GM21367 (cell line): ENCODE measurements at regions not wholly inside any gene's neighbourhood (a gene's known extent, or its start where the extent isn't known, plus 50 kb on each side); places are given as distances from the start of the nearest gene placed in this dataset.

ENCODE experiments used
- ATAC-seq: cut with Tn5 transposase; IDR thresholded peaks from one replicate; pipeline ENCODE4 v1.9.1; 2021; ENCODE audit not compliant: unreplicated experiment

DNA sequence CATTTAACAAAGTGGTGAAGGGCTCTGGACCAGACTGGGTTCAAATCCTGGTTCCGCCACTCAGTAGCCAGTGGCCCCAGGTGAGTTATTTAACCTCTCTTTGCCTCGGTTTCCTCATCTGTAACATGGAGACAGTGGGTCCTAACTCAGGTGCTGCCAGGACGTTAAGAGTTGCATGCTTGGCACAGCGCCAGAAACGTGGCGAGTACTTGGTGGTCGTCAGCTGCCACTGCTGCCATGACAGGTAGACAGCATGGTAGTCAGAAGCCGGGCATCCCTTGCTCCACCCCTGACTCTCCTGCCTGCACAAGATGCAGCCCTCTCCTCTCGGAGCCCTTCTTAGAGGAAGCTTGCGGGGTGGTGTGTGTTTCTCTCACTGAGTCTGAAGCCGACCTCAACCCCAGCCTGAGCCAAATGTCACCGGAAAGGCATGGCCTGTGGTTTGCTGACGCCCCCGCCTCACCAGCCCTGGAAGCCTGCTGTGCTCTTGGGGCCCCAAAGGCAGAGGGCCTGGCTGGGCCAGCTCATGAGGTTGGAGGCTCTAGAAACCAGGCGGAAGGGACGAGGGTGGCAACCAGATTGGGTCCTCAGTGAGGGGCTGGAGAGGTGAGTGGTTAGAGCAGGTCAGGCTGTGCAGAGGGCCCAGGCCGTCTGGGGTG lies 160.8 kb upstream of the TLE3 start:
- ATAC-seq, result no peak

DNA sequence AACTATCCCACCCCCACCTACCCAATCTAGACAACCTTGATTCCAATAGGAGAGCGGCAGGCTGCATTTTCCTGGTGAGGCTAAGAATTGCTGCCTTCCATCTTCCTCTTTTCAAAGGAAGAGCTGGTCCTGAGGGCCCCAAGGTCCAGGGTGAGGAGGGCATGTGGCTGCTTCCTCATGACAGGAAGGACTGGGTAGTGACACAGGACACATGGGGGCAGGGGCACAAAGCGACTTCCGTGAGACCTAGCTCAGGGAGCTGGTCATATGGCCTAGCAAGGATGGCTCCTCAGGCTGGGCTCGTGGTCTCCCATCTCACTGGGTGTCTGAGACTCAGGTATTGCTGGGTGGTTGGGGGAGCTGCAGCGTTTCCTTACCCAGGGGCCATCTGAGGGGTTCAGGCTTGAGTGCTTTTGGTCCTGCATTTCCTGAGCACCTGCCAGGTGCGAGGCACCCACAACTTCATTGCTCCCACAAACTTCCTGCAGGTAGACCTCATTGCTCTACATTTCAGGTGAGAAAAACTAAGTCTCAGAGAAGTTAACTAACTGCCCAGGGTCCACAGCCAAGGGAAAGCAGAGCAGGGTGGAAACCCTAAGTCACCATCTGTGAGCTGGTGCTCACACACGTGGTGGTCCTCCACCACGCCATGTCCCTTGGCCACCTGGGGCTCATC lies 160.0 kb upstream of the TLE3 start:
- no peak for ATAC-seq

DNA sequence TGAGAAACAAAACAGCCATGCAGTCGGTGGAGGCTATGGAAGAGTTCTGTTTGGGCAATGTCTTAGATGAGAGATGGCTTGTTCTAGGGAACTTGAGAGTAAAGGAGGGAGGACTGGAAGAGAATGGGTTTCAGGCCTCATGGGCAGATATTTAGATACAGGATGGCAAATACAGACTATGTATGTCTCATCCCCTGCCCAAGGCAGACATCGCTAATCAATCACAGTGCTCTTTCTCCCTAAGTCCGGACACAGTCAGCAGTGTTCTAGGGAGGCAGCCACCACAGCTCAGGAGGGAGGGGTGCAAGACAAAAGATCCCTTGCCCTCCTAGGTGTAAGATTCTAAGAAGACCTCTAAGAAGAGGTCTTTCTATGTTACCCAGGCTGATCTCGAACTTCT lies 159.3 kb upstream of the TLE3 start:
- ATAC-seq, result no peak

DNA sequence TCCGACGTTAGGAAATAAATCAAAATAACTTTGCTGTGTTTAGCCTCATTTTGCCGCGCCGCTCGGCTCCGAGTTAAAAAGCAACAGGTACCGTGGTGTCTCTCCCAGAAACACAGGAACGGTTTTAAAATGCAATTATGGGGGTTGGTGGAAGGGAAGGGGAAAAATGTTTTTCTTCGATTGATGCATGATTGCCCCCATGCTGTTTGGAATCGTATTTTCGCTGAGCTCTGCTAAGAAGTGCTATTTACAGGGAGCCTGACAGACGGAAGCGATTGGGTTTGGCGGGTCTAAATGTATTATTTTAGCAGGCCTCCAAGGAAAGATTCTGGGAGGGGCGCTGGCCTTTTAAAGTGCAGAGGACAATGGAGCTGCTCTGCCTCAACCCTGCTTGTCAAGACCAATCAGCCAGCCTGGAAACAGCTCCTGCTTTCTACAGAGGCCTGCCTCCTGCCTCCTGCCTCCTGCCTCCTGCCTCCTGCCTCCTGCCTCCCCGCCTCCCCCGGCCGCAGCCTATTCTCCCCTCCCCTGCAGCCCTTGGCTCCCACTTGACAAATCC lies 156.7 kb upstream of the TLE3 start:
- no peak for ATAC-seq

DNA sequence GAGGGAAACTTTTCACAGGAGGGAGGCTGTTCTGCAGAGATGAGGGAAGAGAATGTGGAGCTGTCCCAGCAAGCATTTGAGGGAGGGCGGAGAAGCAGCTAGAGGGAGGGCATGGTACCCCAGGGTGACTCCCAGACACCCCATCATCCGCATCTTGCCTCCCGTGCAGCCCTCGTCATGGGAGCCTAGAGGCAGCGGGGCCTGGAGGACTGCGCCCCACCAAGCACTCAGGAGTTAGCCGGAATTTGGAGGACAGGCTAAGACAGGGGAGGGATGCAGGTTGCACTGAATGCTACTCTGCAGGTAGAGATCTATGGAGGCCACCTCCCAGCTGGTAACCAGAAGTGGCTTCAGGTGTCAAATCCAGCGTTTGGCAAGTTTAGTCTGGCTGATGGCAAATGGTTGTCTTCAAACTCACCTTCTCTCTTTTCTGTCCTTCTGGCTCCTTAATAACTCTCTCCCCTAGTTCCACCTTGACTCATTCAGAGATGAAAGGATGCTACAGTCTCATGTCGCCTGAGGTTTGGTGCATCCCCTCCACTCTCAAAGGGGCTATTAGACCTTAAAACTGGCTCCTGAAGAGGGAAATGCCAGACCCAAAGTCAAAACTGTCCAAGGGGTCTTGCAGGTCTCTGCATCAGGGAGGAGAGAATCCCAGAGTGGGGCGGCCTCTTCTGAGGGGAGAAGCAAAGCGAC lies 155.9 kb upstream of the TLE3 start:
- ATAC-seq, result no peak

DNA sequence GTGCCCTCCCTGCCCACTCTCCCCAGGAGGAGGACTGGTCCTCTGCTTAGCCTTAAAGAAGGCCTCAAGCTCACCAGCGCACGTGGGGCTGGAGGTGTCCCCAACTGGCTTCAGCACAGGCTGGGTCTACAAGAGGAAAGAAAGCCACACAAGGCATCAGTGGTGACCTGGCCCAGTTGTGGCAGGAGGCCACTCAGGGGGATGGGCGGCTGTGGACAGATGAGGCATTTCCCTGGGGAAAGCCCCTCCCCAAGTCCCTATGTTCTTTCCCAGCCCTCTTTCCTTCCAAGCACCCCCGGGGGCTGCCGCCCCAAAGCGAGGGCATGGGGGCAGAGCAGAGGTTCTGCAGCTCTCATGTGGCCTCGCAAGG lies 155.2 kb upstream of the TLE3 start:
- ATAC-seq, result no peak

DNA sequence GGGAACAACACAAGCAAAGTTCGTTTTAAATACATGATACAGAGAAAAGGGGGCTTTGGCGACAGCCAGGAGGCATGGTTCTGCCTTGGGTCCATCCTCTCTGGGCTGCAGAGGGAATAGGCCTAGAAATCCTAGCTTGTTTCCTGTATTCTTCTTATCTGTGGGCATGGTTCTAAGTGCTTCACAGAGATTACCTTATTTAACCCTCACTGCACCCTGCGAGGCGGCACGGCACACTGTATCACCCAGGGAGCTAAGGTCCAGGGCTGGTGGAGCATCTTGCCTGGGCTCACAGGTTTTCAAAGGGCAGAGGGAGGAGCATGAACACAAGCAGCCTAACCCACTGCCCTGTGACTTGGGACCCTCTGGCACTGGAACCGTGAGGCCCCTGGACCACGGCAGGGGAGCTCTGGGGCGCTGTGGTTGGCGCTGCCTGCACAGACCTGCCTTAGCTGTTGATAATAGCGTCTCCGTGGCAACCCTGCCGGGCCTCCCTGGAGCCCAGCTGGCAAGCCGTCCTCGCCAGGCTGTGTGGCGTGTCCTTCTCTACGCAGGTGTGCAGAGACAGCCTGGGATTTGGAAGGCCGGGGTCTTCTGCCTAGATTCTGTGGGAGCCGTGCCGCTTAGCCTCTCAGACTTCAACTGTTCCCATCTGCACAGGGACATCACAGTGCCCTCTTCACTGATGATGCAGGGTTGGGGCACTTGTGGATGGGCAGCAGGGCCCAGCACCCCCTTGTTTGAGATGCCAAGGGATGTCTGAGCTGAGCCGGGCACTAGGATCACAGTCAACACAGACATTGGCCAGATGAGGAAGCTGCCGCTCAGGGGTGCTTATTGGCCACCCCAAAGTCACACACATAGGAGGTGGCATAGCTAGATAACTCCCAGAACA lies 154.6 kb upstream of the TLE3 start:
- no peak for ATAC-seq

DNA sequence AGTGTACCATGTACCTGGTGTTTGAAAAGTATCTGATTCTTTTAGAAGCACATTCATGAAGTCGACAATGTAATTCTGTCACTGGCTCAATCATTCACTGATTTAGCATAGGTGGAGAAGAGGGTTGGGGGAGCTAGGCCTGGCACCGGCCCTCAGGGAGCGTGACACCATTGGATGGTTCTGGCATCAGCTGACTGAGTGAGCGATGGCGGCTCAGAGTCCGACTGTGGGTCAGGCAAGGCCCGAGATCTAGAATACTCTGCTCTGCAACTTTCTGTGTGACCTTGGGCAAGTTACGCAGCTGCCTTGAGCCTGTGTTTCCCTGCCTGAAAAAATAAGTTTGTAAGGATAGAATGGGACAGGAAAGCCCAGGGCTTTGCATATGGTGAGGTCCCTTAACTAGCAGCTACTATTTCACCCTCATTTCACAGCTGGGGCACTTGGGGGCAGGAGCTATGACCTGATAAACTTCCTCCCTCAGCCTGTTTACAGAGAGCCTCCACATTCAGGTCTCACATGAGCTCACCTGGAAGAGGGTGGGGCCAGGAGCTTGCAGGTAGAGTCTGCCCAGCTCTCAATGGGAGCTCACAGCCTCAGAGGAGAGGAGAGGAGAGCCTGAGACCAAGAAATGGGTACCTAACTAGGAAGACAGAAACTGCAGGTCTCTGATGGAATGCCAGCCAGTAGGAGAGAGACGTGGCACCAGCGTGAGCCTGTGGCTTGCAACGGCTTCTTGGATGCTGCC lies 153.7 kb upstream of the TLE3 start:
- ATAC-seq, result no peak

DNA sequence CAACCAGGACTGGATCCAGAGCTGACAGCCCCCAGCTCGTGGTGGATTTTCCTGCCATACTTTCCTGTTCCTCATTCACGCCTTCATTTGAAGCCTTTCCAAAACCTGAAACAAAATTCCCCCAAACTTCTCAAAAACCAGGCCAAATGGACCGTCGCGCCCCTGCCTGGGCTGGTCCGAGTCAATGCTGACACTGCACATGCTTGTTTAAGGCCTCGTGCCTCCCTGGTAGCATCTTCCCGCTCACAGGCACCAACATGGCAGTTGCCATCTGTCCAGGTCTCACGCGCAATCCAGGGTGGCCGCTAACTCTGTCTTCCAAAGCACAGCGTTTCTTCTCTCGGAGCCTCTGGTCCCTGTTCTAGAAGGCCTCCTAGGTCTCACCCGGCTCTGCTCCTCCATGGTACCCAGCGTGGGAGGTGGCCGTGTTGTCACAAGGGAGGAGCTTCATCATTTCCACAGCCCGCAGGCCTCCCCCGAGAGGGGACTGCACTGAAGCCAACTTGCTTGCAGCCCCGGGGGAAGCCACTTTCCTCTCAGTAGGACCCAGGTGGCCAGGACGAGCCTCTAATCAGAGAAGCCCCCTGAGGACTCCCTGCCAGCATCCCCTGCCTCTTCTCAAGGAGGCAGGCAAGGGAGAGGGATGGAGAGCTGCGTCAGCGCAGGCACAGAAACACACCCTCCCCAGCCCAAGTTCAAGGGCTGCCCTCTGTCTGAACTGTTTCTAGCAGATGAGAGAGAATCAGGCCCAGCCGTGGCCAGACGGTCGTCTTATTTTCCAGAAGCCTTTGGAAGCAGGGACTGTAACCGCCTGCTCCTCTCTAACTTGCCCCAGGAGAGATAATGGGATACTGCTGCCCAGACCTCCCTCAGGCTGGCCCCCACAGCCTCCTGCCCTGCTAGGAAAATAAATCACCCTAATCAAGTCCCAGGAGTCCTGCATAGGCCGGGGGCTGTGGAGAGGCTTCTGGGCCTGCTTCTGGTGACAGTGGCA lies 152.8 kb upstream of the TLE3 start:
- no peak for ATAC-seq

DNA sequence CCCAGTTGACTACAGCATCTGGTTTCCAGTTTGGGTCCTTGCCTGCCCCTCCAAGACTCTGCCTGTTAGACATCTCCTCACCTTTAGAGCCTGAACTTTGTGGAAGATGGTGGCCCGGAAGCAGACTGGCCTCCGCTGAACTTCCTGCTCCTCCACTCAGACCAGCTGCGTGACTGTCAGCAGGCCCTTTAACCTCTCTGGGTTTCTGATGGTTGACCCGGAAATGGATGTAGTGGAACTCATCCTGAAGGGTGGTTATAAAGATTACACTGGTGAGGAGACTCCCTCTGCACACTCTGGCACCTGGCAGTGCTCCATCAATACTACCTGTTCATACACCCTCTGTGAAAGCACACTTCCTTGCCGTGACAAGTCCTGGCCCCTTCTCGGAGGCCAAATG lies 151.9 kb upstream of the TLE3 start:
- no peak for ATAC-seq

DNA sequence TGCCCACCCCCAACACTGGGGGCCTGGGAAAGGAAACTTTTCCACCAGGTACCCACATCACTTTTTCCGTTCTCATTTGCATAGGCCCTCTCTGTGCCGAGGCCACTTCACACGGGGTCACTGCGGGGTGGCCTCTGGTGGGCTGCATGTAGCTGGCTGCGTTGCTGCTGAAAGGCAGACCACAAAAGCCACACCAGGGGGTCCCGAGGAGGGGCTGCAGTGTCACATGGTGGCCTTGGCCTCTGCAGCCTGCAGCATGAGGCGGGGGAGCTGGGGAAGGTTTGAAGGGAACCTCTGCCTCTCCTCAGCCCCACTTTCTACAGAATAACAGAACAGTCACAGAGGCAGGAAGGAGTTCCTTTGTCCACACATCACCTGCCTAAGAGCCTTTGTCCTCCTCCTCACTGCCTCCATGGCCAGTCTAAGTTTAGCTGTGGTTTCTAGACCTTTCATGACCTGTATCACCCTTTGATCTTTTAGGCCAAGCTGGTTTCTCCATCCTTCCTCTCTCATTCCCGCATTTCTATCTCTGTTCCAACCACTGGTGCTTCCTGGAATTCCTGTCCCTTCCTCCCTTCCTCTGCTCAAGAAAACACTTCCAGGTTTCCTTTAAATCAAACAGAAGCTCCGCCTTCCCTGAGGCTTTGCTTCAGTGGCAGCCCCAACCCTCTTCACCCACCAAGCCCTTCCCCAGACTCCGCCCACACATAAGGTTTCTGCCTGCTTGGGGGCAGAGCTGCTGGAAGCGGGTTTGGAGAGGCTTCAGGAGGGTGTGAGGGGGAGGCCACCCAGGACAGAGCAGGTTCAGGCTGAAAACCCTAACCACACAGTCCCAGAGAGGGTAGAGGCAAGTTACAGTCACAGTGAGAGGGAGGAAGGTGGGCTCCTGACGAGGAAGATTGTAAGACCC lies 150.7 kb upstream of the TLE3 start:
- ATAC-seq, result no peak

DNA sequence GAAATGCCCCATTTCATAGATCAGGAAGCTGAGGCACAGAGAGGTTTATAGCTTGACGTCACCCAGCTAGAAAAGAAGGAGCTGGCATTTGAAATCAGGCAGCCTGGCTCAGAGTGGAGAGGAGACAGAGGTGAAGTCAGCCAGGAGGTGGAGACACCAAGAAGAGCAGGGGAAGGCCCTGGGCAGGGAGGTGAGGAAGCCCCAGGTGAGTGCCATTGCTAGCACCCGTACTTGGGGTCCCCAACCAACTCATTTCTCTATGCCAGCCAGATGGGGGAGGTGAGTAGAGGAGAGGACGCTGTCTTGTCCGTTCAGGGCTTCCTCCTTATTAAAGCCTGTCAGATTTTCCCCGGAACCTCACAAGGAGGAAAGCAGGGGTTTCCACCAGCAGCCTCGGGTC lies 149.6 kb upstream of the TLE3 start:
- ATAC-seq, result no peak

DNA sequence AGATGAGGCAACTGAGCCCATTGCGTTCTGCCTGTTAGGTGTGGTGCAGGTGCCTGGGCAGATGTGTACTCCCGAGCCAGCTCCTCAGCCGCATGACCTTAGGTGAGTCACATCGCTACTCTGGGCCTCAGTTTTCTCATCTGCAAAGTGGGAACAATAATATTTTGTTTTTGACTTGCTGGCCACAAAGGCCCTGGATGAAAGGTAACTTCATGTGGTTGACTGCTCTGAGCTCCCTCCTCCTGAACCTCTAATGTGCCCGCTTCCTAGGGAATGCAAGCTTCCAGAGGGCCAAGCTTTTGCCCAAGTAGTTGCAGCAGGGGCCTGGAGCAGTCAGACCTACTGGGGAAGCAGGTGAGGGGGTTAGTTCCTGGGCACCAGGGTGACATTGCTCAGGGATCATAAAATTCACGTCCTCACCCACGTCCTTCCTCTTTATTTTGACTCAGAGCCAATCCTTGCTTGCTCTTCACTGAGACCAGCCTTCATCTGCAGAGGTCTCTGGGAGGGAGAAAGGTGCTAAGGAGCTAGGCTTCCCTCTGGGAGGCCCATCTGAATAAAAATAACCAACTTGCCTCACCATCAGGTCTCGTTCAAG lies 149.0 kb upstream of the TLE3 start:
- ATAC-seq, result no peak

DNA sequence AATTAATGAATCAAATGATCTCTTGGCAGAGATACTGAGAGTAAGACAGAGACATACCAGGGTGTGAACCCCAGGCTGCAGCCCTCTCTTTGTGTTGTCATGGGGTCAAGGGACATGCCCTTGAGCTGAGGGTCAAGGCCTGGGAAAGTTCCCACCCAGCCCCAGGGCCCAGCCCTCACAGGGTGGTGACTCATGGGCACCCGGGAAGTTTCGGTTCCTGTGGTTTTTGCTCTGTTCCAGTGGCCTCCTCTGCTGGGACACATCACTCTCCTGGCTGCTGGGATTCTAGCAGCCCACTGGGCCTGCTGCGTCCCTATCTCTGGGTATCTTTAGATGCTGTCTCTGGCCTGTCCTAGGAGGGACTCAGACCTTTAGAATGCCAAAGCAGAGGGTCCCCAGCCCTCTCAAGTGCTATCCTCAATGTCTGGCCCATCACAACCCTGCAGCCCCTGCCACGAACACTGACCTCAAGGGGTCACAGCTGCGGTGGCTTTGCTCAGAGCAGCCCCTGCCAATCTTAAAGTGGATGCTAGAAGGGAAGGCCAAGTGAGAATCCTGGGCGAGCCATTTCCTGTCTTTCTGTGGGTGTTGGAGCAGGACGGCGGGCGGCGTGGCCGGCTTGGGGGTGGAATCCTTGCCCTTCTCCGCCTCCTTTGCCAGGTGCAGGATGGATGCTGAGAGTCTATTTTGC lies 148.4 kb upstream of the TLE3 start:
- no peak for ATAC-seq

DNA sequence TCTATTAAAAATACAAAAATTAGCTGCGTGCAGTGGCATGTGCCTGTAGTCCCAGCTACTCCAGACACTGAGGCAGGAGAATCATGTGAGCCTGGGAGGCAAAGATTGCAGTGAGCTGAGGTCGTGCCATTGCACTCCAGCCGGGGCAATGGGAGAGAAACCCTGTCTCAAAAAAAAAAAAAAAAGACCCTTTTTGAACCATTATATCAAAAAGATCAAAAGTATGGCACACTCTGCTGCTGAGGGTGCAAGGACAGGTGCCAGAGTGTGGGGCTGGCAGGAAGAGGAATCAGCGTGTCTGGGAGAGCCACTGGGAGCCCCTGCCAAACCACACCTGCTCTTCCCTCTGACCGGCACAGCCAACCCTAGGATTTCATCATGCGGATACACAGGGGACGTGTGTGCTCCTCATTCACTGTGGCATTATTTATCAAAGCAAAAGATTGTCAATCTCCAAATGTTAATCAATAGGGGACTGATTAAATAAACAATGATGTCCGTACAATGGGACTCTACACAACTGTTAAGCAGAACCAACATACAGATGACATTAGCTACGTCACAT lies 147.3 kb upstream of the TLE3 start:
- no peak for ATAC-seq

DNA sequence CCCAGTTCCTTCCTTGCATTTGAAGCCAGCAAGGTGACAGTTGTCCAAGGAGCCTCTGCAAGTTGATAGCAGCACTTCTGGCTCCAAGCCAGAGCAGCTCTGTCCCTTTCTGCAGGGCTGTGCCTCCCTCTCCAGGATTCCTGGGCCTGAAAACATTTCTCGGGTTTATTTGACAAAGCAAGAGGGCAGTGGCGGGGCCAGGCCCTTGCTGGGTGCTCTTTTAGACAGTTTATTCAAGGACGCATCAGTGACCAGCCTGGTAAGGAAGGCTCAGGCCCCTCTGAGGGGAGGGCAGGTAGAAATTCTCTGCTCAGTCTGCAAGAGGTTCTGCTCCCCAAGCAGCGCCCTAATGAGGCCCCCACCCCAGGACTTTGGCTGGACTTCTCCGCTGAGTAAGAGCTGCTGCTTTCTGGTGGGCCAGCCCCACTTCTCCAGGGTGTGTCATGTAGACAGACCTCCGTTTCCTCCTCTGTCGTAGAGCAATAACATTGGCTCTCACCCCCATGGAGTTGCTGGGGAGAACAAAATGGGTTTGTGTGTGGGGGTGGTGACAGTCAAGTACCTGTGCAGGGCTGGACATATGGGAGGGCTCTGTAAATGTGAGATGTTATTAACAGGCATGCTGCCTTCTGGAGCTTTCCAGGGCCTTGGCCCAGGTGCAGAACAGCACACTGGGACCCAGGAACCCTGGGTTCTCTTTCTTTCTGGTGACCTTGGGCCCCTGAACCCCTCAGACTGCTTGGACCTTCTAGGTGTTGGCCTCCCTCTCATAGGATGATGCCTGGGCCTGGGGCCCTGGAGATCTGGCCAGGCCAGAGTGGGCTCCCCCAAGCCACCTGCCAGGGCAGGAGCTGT lies 146.2 kb upstream of the TLE3 start:
- no peak for ATAC-seq
